HG03064 (cell line): ENCODE measurements at regions not wholly inside any gene's neighbourhood (a gene's known extent, or its start where the extent isn't known, plus 50 kb on each side); places are given as distances from the start of the nearest gene placed in this dataset.
"Not testable (repeated sequence)": the region's sequence is repeated elsewhere in the genome, so short reads cannot be mapped to it uniquely, and the experiment has no call there.

Source experiments
- ATAC-seq: cut with Tn5 transposase; IDR thresholded peaks from one replicate; pipeline ENCODE4 v1.9.1; 2021; ENCODE audit warnings: low read depth; ENCODE audit not compliant: unreplicated experiment

- ATAC-seq: no peak
Observed at GRCh38 chr1:238787471-238787870, 598.9 kb upstream of the CHRM3 start.

GRCh38 chr1:238783633-238784032 is 602.7 kb upstream of the CHRM3 start:
- ATAC-seq: no peak

GRCh38 chr1:238779716-238780115 is 606.7 kb upstream of the CHRM3 start:
- no peak for ATAC-seq

- ATAC-seq: no peak
Observed at GRCh38 chr1:238778113-238778512, 608.3 kb upstream of the CHRM3 start.

- ATAC-seq: no peak
Observed at GRCh38 chr1:238777551-238777950, 608.8 kb upstream of the CHRM3 start.

- no peak for ATAC-seq
Observed at GRCh38 chr1:238776126-238776525, 610.2 kb upstream of the CHRM3 start.

- no peak for ATAC-seq
Observed at GRCh38 chr1:238772322-238772721, 614.0 kb upstream of the CHRM3 start.

- no peak for ATAC-seq
Observed at GRCh38 chr1:238767321-238767720, 619.0 kb upstream of the CHRM3 start.

- ATAC-seq: no peak
Observed at GRCh38 chr1:238764779-238765178, 621.6 kb upstream of the CHRM3 start.

- ATAC-seq: no peak
Observed at GRCh38 chr1:238753252-238753651, 633.1 kb upstream of the CHRM3 start.

- ATAC-seq: no peak
Observed at GRCh38 chr1:238752327-238752726, 634.0 kb upstream of the CHRM3 start.

- ATAC-seq: no peak
Observed at GRCh38 chr1:238745069-238745468, 641.3 kb upstream of the CHRM3 start.

GRCh38 chr1:238738892-238739291 is 647.5 kb upstream of the CHRM3 start:
- ATAC-seq: no peak

- no peak for ATAC-seq
Observed at GRCh38 chr1:238727670-238728069, 658.7 kb upstream of the CHRM3 start.

- ATAC-seq: no peak
Observed at GRCh38 chr1:238722812-238723211, 663.6 kb upstream of the CHRM3 start.

GRCh38 chr1:238710697-238711096 is 675.7 kb upstream of the CHRM3 start:
- ATAC-seq: no peak

GRCh38 chr1:238701024-238701423 is 685.3 kb upstream of the CHRM3 start:
- ATAC-seq: no peak

GRCh38 chr1:238690415-238690814 is 696.0 kb upstream of the CHRM3 start:
- no peak for ATAC-seq

GRCh38 chr1:238684576-238684975 is 701.8 kb upstream of the CHRM3 start:
- not testable (repeated sequence) for ATAC-seq

- ATAC-seq: no peak
Observed at GRCh38 chr1:238681451-238681850, 704.9 kb upstream of the CHRM3 start.

GRCh38 chr1:238681021-238681420 is 705.3 kb upstream of the CHRM3 start:
- ATAC-seq: no peak

- no peak for ATAC-seq
Observed at GRCh38 chr1:238677567-238677966, 708.8 kb upstream of the CHRM3 start.

- no peak for ATAC-seq
Observed at GRCh38 chr1:238675221-238675620, 711.1 kb upstream of the CHRM3 start.
